Uterus (tissue), 2 donors: ENCODE measurements at regions not wholly inside any gene's neighbourhood (a gene's known extent, or its start where the extent isn't known, plus 50 kb on each side); places are given as distances from the start of the nearest gene placed in this dataset.

Experiments
- CTCF ChIP-seq, 4 experiments: fragments of 200-600 bp in 2 of 4; fragments of 450-650 bp in 2 of 4; sonication (generic) in 2 of 4; IDR thresholded peaks; one replicate each; pipeline ENCODE4 v1.5.1; 2016 to 2019; ENCODE audit warnings: antibody characterized with exemption in 4 of 4, mild to moderate bottlenecking in 2 of 4, moderate library complexity in 1 of 4
- POLR2A ChIP-seq, 2 donors: fragments of 450-650 bp; IDR thresholded peaks; one replicate each; pipeline ENCODE4 v1.6.1; 2016; ENCODE audit warnings: antibody characterized with exemption in 2 of 2, mild to moderate bottlenecking in 1 of 2, moderate library complexity in 1 of 2

GRCh38 chr19:30274987-30275386 is 97.2 kb upstream of the ZNF536 start:
- no peak for TF ChIP-seq CTCF (IDR thresholded peaks at IDR 0.05)
- TF ChIP-seq POLR2A (IDR thresholded peaks at IDR 0.05) = no peak
